Mucosa of descending colon (tissue), 3 donors: ENCODE measurements at regions not wholly inside any gene's neighbourhood (a gene's known extent, or its start where the extent isn't known, plus 50 kb on each side); places are given as distances from the start of the nearest gene placed in this dataset.

Experiments
- ATAC-seq: fragments of 200-7000 bp; cut with Tn5 transposase; one replicate; pipeline ENCODE4 v1.9.1; 2020; ENCODE audit warnings: mild to moderate bottlenecking, moderate library complexity
- DNase-seq, 3 donors: peaks; one replicate each; pipeline ENCODE4 v3.0.0-alpha.2; 2020
- H3K36me3 ChIP-seq: fragments of 200-600 bp; one replicate; pipeline ENCODE4 v1.8.0; 2021; ENCODE audit warnings: low read depth, mild to moderate bottlenecking
- H3K4me1 ChIP-seq: fragments of 200-600 bp; one replicate; pipeline ENCODE4 v1.8.0; 2021; ENCODE audit warnings: low read depth, mild to moderate bottlenecking
- H3K4me3 ChIP-seq: fragments of 200-600 bp; one replicate; pipeline ENCODE4 v1.8.0; 2021; ENCODE audit warnings: mild to moderate bottlenecking
- H3K9me3 ChIP-seq: fragments of 200-600 bp; one replicate; pipeline ENCODE4 v1.8.0; 2021; ENCODE audit warnings: mild to moderate bottlenecking
- intact Hi-C, 2 donors: fragments of 100-400 bp; cut with DNase I in 1 of 2; cut with micrococcal nuclease in 1 of 2; formaldehyde crosslinking; loops; one replicate each; pipeline versions ENCODE4 v1.11.0 to v1.11.1; 2022; cut with DNase I, micrococcal nuclease
- TF ChIP-seq, protein P1 (sequence below): fragments of 200-600 bp; IDR thresholded peaks from one replicate; pipeline ENCODE4 v1.8.0; 2022; ENCODE audit warnings: antibody characterized with exemption, mild to moderate bottlenecking
- donor health status: DM: no; HTN: no; CAD: no; lungs with moderate emphysema.
- donor health status: DM: no; HTN: no; CAD: no.
- donor health status: DM: no; HTN: yes; CAD: no.

GRCh38 chr1:118564961-118565703, 380.1 kb upstream of the SPAG17 start:
- no peak overlapping the region for H3K4me3 ChIP-seq
- H3K9me3 ChIP-seq, result no peaks in the 10 kb centered on the region
- H3K36me3 ChIP-seq, result no peaks in the 10 kb centered on the region
- no peaks in the 10 kb centered on the region for H3K4me1 ChIP-seq
- no peak for DNase-seq
- TF ChIP-seq, protein P1, sequence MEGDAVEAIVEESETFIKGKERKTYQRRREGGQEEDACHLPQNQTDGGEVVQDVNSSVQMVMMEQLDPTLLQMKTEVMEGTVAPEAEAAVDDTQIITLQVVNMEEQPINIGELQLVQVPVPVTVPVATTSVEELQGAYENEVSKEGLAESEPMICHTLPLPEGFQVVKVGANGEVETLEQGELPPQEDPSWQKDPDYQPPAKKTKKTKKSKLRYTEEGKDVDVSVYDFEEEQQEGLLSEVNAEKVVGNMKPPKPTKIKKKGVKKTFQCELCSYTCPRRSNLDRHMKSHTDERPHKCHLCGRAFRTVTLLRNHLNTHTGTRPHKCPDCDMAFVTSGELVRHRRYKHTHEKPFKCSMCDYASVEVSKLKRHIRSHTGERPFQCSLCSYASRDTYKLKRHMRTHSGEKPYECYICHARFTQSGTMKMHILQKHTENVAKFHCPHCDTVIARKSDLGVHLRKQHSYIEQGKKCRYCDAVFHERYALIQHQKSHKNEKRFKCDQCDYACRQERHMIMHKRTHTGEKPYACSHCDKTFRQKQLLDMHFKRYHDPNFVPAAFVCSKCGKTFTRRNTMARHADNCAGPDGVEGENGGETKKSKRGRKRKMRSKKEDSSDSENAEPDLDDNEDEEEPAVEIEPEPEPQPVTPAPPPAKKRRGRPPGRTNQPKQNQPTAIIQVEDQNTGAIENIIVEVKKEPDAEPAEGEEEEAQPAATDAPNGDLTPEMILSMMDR, result no peak
- intact Hi-C loops, result no loop called here
- ATAC-seq, result no peak

DNA sequence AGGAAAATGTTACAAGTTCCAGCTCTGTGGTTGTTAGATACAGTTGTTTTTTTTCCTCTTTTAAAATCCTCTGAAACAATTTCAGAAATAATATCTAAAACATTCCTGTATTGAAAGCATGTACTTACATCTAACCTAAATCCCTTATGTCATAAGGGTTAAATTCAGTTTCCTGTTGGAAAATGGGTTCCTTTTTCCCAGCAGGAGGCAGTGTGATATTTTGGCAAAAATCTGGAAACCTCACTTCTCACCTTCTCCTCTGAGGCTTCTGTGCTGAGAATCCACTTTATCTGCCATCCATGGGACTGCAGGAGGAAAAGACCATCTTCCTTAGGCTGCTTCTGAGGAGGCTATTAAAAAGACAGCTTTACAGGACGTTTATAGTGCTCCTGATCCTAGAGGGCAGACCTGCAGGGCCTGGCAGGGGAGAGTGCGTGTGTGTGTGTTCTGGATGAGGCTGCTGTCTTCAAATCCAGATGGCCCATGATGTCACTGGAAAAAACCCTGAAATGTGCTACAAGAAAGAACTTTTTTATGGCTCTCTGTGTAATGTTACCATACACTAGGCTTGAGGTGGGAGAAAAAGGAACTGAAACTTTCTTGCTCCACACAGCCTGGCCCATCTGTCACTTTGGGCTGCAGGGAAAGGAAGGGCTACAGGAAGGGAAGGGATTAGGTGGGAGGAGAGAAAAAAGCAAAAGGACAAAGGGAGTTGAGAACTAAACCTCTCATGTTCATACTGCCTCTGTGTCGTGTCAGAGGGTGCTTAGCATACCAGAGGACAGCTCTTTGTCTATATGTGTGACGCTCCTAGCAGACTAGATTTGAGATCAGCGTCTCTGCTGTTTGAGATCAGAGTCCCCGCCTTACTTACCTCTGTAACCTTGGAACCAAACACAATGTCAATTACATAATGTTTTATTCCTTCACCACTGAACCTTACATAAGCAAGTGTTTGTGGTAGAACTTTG, 379.2 kb upstream of the SPAG17 start:
- Histone ChIP-seq H3K4me1 (no peaks in the 10 kb centered on the region), H3K9me3 (no peaks in the 10 kb centered on the region), H3K4me3 (no peak overlapping the region), H3K36me3 (no peaks in the 10 kb centered on the region)
- TF ChIP-seq, protein P1, result no peak
- ATAC-seq (no peak), DNase-seq (no peak)
- intact Hi-C loops, result no loop called here

GRCh38 chr1:118558933-118559332, 373.9 kb upstream of the SPAG17 start:
- TF ChIP-seq, protein P1, result no peak
- ATAC-seq, result no peak
- H3K4me1 ChIP-seq, result no peaks in the 10 kb centered on the region
- H3K9me3 ChIP-seq, result no peaks in the 10 kb centered on the region
- no peak for DNase-seq
- no peak overlapping the region for H3K4me3 ChIP-seq
- H3K36me3 ChIP-seq, result no peaks in the 10 kb centered on the region
- intact Hi-C loops, result no loop called here

DNA sequence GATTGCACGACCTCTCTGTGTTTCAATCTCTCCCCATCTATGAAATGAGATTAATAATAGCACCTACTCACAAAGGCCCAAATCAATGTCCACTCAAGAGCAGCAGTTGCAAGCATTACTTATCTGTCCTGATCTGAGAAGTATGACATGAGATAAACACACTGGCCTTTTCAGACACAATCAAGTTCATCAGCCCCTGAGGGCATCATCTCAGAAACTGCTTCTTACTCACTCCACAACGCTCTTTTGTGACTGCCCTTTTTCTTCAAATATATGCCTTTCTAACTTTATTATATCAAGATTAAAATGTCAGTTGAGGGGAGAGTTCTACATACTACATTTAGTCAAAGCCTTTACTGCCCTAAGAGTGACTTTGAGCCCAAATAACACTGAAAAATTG, 371.9 kb upstream of the SPAG17 start:
- ATAC-seq (no peak), DNase-seq (no peak)
- no peaks in the 10 kb centered on the region for H3K4me1 ChIP-seq
- TF ChIP-seq, protein P1, result no peak
- H3K36me3 ChIP-seq, result no peaks in the 10 kb centered on the region
- no peaks in the 10 kb centered on the region for H3K9me3 ChIP-seq
- intact Hi-C loops, result no loop called here
- H3K4me3 ChIP-seq, result no peak overlapping the region

GRCh38 chr1:118555638-118556037, 370.6 kb upstream of the SPAG17 start:
- H3K4me3 ChIP-seq, result no peak overlapping the region
- peaks cover 2% of the 10 kb centered on the region for H3K9me3 ChIP-seq
- no peaks in the 10 kb centered on the region for H3K36me3 ChIP-seq
- TF ChIP-seq, protein P1, result no peak
- intact Hi-C loops, result no loop called here
- no peak for DNase-seq
- H3K4me1 ChIP-seq, result no peaks in the 10 kb centered on the region
- no peak for ATAC-seq
